ENCODE measurements at regions not wholly inside any gene's neighbourhood (a gene's known extent, or its start where the extent isn't known, plus 50 kb on each side); places are given as distances from the start of the nearest gene placed in this dataset.

GRCh38 chr12:90000721-90001120 is 292.1 kb upstream of the ATP2B1 start:
- TF ChIP-seq POLR2A (IDR thresholded peaks at IDR 0.05): no peak
- no peak for TF ChIP-seq CTCF (IDR thresholded peaks at IDR 0.05)

All from thyroid gland (tissue), 4 donors.